ENCODE measurements at regions not wholly inside any gene's neighbourhood (a gene's known extent, or its start where the extent isn't known, plus 50 kb on each side); places are given as distances from the start of the nearest gene placed in this dataset.

DNA sequence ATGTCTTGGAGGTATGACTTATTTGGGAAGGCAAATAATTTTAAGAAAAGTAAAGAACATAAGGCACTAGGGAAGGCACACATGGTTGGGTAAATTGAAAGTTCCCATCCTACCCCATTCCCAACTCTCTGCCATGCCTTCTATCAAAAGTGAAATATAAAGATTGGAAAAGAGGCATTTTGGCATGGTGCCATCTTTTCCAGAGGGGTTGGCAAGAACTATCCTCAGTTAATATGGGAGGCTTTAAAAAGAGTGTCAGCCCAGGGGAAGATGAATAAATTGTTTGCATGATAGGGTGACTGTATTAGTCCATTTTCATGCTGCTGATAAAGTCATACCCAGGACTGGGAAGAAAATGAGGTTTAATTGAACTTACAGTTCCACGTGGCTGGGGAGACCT lies 150.8 kb upstream of the BOD1L1 start:
- intact Hi-C loops (cut with DNase I) = no loop called here
- Histone ChIP-seq H3K9me3 (no peaks in the 10 kb centered on the region), H3K4me1 (no peaks in the 10 kb centered on the region), H3K27ac (no peak overlapping the region), H3K4me3 (no peak overlapping the region), H3K27me3 (no peaks in the 10 kb centered on the region), H3K36me3 (no peaks in the 10 kb centered on the region)
- DNase-seq (ENCODE audit: extremely low spot score in 2 of 2) = no peak
- TF ChIP-seq, protein P1, sequence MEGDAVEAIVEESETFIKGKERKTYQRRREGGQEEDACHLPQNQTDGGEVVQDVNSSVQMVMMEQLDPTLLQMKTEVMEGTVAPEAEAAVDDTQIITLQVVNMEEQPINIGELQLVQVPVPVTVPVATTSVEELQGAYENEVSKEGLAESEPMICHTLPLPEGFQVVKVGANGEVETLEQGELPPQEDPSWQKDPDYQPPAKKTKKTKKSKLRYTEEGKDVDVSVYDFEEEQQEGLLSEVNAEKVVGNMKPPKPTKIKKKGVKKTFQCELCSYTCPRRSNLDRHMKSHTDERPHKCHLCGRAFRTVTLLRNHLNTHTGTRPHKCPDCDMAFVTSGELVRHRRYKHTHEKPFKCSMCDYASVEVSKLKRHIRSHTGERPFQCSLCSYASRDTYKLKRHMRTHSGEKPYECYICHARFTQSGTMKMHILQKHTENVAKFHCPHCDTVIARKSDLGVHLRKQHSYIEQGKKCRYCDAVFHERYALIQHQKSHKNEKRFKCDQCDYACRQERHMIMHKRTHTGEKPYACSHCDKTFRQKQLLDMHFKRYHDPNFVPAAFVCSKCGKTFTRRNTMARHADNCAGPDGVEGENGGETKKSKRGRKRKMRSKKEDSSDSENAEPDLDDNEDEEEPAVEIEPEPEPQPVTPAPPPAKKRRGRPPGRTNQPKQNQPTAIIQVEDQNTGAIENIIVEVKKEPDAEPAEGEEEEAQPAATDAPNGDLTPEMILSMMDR (IDR thresholded peaks at IDR 0.05) = no peak
- TF ChIP-seq POLR2AphosphoS5 (IDR thresholded peaks at IDR 0.05; ENCODE audit: insufficient read depth in 1 of 2, low read depth in 1 of 2) (no peak), POLR2A (IDR thresholded peaks at IDR 0.05) (no peak)

- Histone ChIP-seq H3K27ac (no peak overlapping the region), H3K36me3 (no peaks in the 10 kb centered on the region), H3K4me3 (no peak overlapping the region), H3K9me3 (no peaks in the 10 kb centered on the region), H3K4me1 (no peaks in the 10 kb centered on the region), H3K27me3 (no peaks in the 10 kb centered on the region)
- TF ChIP-seq POLR2A (IDR thresholded peaks at IDR 0.05) = no peak
- TF ChIP-seq, protein P1 (IDR thresholded peaks at IDR 0.05) = no peak
- TF ChIP-seq POLR2AphosphoS5 (IDR thresholded peaks at IDR 0.05; ENCODE audit: insufficient read depth in 1 of 2, low read depth in 1 of 2) = no peak
- no peak for DNase-seq (ENCODE audit: extremely low spot score in 2 of 2)
- intact Hi-C loops (cut with DNase I) = no loop called here
These were observed 154.7 kb upstream of the BOD1L1 start for GRCh38 chr4:13782231-13782630.

- no peak for DNase-seq (ENCODE audit: extremely low spot score in 2 of 2)
- Histone ChIP-seq H3K4me1 (no peaks in the 10 kb centered on the region), H3K27me3 (no peaks in the 10 kb centered on the region), H3K36me3 (no peaks in the 10 kb centered on the region), H3K9me3 (no peaks in the 10 kb centered on the region), H3K4me3 (no peak overlapping the region), H3K27ac (no peak overlapping the region)
- intact Hi-C loops (cut with DNase I) = no loop called here
- no peak for TF ChIP-seq POLR2A (IDR thresholded peaks at IDR 0.05)
- no peak for TF ChIP-seq POLR2AphosphoS5 (IDR thresholded peaks at IDR 0.05; ENCODE audit: insufficient read depth in 1 of 2, low read depth in 1 of 2)
These were observed 156.4 kb upstream of the BOD1L1 start for GRCh38 chr4:13783800-13784411.

GRCh38 chr4:13793020-13793710 lies 165.6 kb upstream of the BOD1L1 start:
- intact Hi-C loops (cut with DNase I) = no loop called here
- no peak for DNase-seq (ENCODE audit: extremely low spot score in 2 of 2)
- Histone ChIP-seq H3K36me3 (no peaks in the 10 kb centered on the region), H3K27ac (no peak overlapping the region), H3K4me3 (no peak overlapping the region), H3K27me3 (no peaks in the 10 kb centered on the region), H3K4me1 (no peaks in the 10 kb centered on the region), H3K9me3 (no peaks in the 10 kb centered on the region)
- TF ChIP-seq, protein P1 (IDR thresholded peaks at IDR 0.05) = no peak
- TF ChIP-seq POLR2AphosphoS5 (IDR thresholded peaks at IDR 0.05; ENCODE audit: insufficient read depth in 1 of 2, low read depth in 1 of 2) (no peak), POLR2A (IDR thresholded peaks at IDR 0.05) (no peak)

DNA sequence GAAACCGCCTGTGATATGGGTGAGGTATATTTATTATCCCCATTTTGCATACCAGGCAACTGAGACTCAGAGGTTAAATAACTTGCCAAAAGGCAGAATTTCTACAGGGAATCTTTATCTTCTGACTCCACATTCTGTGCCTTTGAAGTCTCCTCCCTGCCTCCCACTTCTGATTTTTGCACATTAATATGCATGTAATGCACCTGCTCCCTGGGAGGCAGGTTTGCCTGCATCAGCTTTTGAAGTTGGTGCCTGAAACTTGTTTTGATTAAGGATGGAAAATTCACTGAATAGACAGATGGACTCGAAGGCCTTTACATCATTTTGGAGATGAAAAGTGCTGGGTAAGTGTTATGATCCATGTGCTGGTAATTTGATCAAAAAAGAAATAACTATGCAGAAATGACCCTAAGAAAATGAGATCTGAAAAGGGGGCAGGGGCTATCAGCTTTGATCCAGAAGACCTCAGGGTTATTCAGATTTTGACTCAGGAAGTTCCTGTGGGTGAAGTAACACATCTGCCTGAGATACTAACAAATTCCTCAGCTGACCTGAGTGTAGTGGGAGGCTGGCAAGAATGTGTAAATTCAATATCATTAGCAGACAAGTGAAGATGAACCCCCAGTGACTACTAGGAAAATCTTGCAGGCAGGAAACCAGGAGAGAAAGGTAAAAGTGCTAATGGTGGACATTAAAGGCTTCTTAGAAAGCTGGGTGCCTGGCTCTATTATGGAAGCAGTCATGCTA lies 167.5 kb upstream of the BOD1L1 start:
- Histone ChIP-seq H3K27ac (no peak overlapping the region), H3K27me3 (no peaks in the 10 kb centered on the region), H3K4me3 (no peak overlapping the region), H3K9me3 (no peaks in the 10 kb centered on the region), H3K4me1 (no peaks in the 10 kb centered on the region), H3K36me3 (no peaks in the 10 kb centered on the region)
- no peak for TF ChIP-seq POLR2A (IDR thresholded peaks at IDR 0.05)
- TF ChIP-seq POLR2AphosphoS5 (IDR thresholded peaks at IDR 0.05; ENCODE audit: insufficient read depth in 1 of 2, low read depth in 1 of 2) = no peak
- TF ChIP-seq, protein P1 (IDR thresholded peaks at IDR 0.05) = no peak
- intact Hi-C loops (cut with DNase I) = no loop called here
- DNase-seq (ENCODE audit: extremely low spot score in 2 of 2) = no peak

Data from vagina (tissue), 2 donors.